Raji (cell line): ENCODE measurements at regions not wholly inside any gene's neighbourhood (a gene's known extent, or its start where the extent isn't known, plus 50 kb on each side); places are given as distances from the start of the nearest gene placed in this dataset.

Experiments used
- POLR2A ChIP-seq: IDR thresholded peaks from 2 replicates; pipeline ENCODE4 v1.6.1; 2011; ENCODE audit warnings: low read depth, low read length, control low read depth; ENCODE audit not compliant: insufficient read depth

GRCh38 chr9:36728651-36729520 is 156.2 kb downstream of the MELK start:
- TF ChIP-seq POLR2A: no peak

GRCh38 chr9:36729906-36730305 is 157.2 kb downstream of the MELK start:
- TF ChIP-seq POLR2A: no peak

DNA sequence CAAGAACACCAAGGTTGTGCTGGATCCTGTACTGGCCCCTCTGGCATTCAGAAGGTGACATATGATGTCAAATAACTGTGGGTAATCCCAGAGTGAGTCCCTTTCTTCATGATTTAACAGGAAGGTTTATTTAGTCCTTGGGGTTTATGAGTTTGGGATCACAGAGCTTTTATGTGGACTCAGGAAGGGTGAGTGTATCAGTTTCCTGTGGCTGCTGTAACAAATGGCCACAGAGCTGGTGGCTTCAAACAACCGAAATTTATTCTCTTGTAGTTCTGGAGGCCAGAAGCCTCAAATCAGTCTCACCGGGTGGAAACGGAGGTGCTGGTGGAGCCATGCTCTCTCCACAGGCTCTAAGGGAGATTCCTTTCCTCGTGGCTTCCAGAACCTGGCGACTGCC is 157.7 kb downstream of the MELK start:
- TF ChIP-seq POLR2A: no peak

DNA sequence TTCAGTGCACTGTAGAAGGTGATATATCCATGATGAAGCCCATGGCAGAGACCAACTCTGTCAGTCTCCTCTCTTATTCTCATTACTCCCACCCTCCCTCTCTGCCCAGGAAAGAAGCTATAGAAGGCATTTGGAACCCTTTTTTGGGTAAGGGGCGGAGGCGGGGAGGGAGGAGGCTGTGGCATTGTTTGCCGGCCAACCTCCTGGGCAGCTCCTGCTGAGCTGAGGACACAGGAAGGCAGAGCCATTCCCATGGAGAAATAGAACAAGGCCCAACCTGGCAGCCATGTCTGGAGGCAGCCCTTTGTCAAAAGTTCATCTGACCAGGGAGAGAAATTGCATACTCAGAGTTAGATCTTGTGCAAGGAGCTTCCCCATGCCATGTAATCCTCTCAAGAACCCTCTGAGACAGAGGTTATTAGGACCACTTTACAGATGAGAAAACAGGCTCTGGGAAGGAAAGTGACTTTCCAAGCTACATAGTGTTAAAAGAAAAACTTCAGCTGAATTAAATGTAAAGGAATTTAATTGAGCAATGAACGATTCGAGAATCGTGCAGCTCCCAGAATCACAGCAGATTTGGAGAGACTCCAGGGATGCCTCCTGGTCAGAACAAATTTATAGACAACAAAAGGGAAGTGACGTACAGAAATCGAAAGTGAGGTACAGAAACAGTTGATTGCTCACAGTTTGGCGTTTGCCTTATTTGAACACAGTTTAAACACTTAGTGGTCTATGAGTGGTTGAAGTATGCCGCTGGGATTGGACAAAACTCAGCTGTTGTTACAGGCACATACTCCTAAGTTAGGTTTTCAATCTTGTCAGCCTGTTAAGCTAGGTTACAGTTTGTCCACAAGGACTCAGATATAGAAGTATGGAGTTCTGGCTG is 158.6 kb downstream of the MELK start:
- TF ChIP-seq POLR2A: no peak

GRCh38 chr9:36734737-36735136 is 162.0 kb downstream of the MELK start:
- TF ChIP-seq POLR2A: no peak

GRCh38 chr9:36736648-36737047 is 164.0 kb downstream of the MELK start:
- TF ChIP-seq POLR2A: no peak

- no peak for TF ChIP-seq POLR2A
These were observed 165.8 kb downstream of the MELK start for GRCh38 chr9:36738318-36738976.

DNA sequence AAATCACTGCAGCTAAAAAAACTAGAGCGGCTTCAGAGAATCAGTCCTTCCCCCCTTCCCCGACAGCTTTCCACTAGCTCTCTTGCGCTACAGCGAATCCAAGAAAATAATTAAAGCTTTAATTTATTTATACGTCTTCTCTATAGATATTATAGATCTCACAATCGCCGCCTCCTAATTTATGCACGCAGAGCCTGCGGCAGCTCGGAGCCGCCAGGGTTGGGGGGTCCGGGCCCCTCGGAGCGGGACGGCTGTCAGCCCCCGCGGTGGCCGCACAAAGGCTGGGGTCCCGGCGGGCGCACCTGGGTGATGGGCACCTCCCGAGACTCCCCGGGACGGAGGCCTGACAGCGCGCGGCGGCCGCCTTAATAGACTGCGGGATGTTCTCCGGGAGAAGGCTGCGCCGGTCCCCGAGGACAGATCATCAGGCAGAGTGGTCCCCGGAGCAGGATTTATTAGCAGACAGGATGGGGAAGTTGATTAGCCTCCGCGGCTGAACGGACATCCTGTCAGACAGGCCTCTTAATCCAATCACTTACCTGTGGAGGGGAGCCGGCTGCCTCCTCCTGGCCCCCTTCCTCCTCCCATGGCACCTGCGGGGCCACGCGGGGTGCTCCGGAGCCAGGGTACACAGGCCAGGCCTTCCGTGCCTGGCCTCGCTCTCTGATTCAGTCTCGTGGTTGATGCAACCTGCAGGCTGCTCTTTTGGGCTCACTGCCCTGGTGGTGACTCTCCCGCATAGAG is 166.8 kb downstream of the MELK start:
- no peak for TF ChIP-seq POLR2A

GRCh38 chr9:36742264-36742663 is 169.6 kb downstream of the MELK start:
- no peak for TF ChIP-seq POLR2A

DNA sequence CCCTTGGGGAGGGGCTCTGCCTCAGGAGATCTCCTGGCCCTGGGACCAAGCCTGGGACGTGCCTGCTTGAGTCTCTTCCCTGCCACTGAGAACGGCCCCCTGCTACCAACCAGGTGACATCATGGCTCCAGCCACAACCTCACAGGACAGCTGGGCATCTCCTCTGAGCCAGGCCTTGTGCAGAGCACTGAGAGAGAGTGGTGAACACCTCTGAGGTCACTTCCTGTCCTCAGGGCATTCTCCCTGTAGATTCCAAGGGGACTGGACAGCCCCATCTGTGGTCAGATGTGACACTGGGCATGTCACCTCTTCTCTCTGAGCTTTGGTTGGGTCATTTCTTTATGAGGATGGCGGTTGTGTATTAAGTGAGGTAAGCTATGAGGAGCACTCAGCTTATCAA is 172.0 kb downstream of the MELK start:
- TF ChIP-seq POLR2A: no peak

DNA sequence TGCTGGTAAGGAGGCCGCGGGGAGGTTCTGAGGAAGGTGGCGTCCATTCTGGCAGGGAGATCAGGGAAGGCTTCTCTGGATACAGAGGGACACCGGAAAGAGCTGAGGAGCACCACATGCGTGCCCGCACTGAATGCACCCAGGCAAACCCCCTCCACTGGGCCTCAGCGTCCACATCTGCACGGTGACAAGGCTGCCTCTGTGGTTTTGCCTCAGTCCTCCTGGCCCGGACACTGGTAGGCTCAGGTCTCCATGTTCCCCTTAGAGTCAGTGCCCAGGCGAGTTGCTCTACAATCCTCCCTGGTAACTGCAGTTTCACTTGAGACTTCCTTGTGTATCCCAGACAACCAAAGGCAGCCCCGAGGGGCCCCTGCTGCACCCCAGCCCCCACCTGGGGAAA is 173.3 kb downstream of the MELK start:
- TF ChIP-seq POLR2A: no peak

DNA sequence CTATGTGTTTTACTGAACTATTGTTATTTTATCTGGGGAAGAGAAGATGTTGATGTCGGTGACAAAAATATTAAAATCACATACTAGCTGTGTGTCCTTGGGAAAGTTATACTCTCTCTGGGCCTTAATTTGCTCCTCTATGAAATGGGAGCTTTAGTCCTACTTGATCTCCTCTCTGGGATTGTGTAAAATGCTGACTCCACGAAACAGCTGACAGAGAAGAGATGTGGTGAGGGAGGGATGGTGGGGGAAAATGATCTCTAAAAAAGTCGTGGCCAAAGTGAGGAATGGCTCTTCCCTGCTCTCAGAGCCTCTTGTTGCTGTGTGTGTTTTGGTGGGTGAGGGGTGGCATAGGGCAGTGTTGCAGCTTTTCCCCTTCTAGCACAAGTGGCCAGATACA is 173.7 kb downstream of the MELK start:
- TF ChIP-seq POLR2A: no peak

- TF ChIP-seq POLR2A: no peak
These were observed 175.7 kb downstream of the MELK start for GRCh38 chr9:36748322-36748899.

GRCh38 chr9:36749461-36749860 is 176.8 kb downstream of the MELK start:
- no peak for TF ChIP-seq POLR2A
